ENCODE measurements at regions not wholly inside any gene's neighbourhood (a gene's known extent, or its start where the extent isn't known, plus 50 kb on each side); places are given as distances from the start of the nearest gene placed in this dataset.

DNA sequence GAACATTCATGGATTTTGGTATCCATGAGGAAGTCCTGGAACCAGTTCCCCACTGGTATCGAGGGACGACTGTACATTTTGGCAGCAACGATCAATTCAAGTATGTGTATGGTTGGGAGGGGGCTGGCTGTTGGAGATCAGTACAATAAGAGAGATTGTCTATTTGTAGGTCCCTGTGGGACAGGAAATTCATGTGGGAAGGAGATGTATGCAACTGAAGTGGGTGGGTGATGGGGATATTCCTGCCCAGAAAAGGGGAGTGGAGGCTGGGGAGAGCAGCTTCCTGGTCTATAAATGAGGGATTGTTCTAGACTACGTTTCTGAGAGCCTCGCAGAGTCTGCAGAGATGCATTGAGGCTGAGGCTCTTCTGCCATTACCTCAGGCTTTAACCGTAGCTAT, 140.2 kb upstream of the MAGI3 start:
- H3K4me3 ChIP-seq (ENCODE audit: low read depth, low read length): no peak overlapping the region
- TF ChIP-seq, protein P1, sequence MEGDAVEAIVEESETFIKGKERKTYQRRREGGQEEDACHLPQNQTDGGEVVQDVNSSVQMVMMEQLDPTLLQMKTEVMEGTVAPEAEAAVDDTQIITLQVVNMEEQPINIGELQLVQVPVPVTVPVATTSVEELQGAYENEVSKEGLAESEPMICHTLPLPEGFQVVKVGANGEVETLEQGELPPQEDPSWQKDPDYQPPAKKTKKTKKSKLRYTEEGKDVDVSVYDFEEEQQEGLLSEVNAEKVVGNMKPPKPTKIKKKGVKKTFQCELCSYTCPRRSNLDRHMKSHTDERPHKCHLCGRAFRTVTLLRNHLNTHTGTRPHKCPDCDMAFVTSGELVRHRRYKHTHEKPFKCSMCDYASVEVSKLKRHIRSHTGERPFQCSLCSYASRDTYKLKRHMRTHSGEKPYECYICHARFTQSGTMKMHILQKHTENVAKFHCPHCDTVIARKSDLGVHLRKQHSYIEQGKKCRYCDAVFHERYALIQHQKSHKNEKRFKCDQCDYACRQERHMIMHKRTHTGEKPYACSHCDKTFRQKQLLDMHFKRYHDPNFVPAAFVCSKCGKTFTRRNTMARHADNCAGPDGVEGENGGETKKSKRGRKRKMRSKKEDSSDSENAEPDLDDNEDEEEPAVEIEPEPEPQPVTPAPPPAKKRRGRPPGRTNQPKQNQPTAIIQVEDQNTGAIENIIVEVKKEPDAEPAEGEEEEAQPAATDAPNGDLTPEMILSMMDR (IDR thresholded peaks at IDR 0.05; ENCODE audit: low read depth, low read length): no peak

DNA sequence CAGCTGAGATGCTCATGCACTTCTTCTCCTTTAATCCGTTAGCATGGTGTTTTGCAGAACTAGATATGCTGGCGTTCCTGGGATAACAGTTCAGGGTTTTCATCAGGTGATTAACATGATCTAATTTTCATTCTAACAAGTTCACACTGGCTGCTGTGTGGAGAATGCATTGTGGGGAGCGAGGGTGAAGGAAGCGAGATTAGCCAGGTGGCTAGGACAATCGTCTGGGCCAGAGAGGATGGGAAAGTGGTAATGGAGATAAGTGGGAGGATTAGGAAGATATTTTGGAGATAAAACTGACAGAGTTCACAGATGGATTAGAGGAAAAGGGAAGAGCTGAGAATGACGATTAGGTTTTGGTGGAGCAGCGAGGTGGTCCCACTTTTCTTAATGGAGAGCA, 138.1 kb upstream of the MAGI3 start:
- H3K4me3 ChIP-seq (ENCODE audit: low read depth, low read length): no peak overlapping the region
- TF ChIP-seq, protein P1 (IDR thresholded peaks at IDR 0.05; ENCODE audit: low read depth, low read length): no peak

DNA sequence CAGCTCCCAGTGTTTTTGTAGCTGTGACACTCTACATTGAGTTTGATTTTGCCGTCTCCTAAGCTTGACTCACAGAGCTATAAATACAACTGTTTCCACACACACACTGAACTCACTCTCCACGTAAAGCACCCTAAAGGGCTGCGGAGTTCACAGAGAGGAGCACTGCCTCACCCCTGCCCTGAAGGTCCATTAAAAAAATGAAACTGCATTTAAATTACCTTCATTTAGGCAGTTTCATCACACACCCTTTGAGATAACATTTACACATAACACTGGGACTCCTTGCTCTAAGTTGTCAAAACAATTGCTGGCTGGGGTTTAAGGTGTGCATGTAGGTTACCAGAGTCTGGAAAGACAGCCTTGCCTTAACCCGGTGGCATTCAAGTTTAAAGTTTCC, 137.1 kb upstream of the MAGI3 start:
- TF ChIP-seq, protein P1 (IDR thresholded peaks at IDR 0.05; ENCODE audit: low read depth, low read length): no peak

DNA sequence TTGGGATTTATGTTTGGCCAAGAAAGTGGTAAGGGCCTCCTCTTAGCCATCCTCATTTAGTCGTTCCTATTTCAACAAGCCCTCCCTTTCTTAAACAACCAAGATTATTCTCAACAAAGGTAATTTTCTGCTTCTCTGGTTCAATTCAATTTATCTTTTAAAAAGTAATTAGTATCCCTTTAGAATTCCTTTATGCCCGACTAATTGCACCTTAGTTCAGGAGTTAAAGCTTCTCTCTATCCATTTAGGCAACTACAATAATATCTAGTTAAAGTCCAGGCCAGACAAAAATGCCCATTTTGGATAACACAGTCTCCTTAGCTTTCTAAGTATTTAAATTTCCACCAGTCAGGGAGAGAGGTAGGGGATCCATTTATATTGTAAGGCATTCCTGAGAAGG, 136.7 kb upstream of the MAGI3 start:
- H3K4me3 ChIP-seq (ENCODE audit: low read depth, low read length): no peak overlapping the region
- TF ChIP-seq, protein P1 (IDR thresholded peaks at IDR 0.05; ENCODE audit: low read depth, low read length): no peak

More for the DNA sequence above, 137.1 kb upstream of the MAGI3 start:
- no peak overlapping the region for H3K4me3 ChIP-seq (ENCODE audit: low read depth, low read length)

DNA sequence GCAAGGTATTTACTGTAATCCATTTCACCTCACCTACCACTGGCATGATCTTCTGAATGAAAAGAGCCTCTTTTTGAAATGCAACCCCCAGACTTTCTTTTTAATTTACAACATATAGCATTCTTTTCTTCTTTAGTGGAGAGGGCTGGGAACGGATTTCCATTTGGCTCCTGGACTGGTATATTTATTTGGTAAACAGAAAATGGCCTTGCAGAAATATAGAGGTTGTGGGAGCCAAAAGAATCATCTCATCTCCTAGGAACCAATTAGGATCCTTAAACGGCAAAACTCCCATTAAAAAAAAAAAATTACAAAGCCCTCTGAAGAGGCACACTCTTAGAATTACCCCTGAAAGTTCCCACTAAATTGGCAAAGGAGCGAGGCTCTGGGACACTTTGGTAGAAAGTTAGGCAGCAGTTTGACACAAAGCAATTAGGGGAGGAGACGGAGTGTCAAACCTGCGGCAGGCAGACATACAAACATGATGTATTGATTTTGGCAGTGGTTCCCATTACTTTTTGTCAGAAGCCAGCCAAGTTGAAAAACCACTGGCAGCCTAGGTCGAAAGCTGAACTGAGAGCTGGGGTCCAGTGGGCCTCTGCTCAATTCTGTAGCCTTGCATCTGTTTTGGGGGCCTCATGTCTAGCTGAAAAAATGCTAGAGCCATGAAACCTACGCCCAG, 135.1 kb upstream of the MAGI3 start:
- H3K4me3 ChIP-seq (ENCODE audit: low read depth, low read length): no peak overlapping the region
- TF ChIP-seq, protein P1 (IDR thresholded peaks at IDR 0.05; ENCODE audit: low read depth, low read length): no peak

DNA sequence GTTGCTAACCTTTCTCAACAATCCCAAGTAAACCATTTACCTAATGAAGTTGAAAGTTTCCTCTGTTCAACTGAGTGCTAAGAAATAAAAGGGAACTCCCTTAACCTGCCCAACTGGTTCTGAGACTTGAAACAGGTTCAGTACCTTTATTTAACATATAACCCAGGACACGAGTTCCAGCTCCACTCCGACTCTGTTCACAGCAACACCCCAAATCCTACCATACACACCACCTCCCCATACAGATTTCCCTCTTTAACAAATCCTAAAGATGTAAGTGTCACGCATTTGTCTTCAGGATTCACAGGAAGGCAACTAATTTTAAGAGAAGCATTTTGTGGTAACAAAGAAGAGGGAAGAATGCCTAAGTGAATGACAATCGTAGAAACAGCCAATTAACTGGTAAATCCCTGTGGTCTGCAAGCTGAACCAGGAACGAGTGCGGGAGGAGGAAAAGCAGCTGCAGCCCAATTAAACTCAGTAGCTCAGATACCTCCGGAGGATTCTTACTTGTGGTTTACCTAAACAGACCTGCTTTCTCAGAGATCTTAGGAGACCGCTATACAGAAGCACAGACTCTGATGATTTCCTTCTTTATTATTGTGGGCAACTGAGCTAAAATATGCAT, 134.5 kb upstream of the MAGI3 start:
- TF ChIP-seq, protein P1 (IDR thresholded peaks at IDR 0.05; ENCODE audit: low read depth, low read length): no peak
- H3K4me3 ChIP-seq (ENCODE audit: low read depth, low read length): no peak overlapping the region

DNA sequence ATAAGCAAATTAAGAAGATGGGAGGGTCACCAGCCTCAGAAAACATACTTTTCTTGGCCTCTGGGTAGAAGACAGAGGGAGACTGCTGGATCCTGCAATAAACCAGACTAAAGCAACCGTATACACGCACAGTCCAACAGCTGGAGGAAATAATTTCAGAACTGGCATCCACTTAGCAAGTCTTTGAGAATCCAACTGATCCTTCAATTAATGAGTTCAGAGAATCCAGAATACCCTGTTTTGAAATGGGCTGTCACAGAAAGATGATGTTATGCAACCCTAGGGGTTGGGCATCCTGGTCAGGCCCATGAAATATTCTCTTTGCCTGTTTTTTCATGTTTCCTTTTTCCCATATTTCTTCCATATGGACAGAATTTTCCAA, 134.0 kb upstream of the MAGI3 start:
- TF ChIP-seq, protein P1 (IDR thresholded peaks at IDR 0.05; ENCODE audit: low read depth, low read length): no peak
- no peak overlapping the region for H3K4me3 ChIP-seq (ENCODE audit: low read depth, low read length)
